MV-4-11 (cell line): ENCODE measurements at regions not wholly inside any gene's neighbourhood (a gene's known extent, or its start where the extent isn't known, plus 50 kb on each side); places are given as distances from the start of the nearest gene placed in this dataset.
"Not testable (repeated sequence)": the region's sequence is repeated elsewhere in the genome, so short reads cannot be mapped to it uniquely, and the experiment has no call there.

ENCODE experiments used
- DNase-seq: peaks from one replicate; lab custom pipeline; 2025; lab: John Stamatoyannopoulos, UW

GRCh38 chr12:28987538-28988324, 161.3 kb upstream of the FAR2 start:
- DNase-seq: no peak

GRCh38 chr12:28988325-28988704, 160.8 kb upstream of the FAR2 start:
- no peak for DNase-seq

GRCh38 chr12:28991626-28992025, 157.5 kb upstream of the FAR2 start:
- no peak for DNase-seq

- DNase-seq: no peak
Observed at GRCh38 chr12:28993720-28994119, 155.4 kb upstream of the FAR2 start.

- no peak for DNase-seq
Observed at GRCh38 chr12:28994179-28994715, 154.8 kb upstream of the FAR2 start.

GRCh38 chr12:28996688-28997087, 152.4 kb upstream of the FAR2 start:
- no peak for DNase-seq

GRCh38 chr12:28998662-28999120, 150.4 kb upstream of the FAR2 start:
- no peak for DNase-seq

- no peak for DNase-seq
Observed at GRCh38 chr12:29004066-29004935, 144.8 kb upstream of the FAR2 start.

GRCh38 chr12:29004936-29005304, 144.2 kb upstream of the FAR2 start:
- no peak for DNase-seq

GRCh38 chr12:29008786-29009185, 140.3 kb upstream of the FAR2 start:
- no peak for DNase-seq

GRCh38 chr12:29012673-29013072, 136.4 kb upstream of the FAR2 start:
- no peak for DNase-seq

- not testable (repeated sequence) for DNase-seq
Observed at GRCh38 chr12:29017532-29017931, 131.5 kb upstream of the FAR2 start.

GRCh38 chr12:29023436-29024076, 125.5 kb upstream of the FAR2 start:
- DNase-seq: no peak

- DNase-seq: no peak
Observed at GRCh38 chr12:29024117-29024516, 125.0 kb upstream of the FAR2 start.

- DNase-seq: no peak
Observed at GRCh38 chr12:29025937-29026336, 123.1 kb upstream of the FAR2 start.

- DNase-seq: no peak
Observed at GRCh38 chr12:29026419-29026818, 122.7 kb upstream of the FAR2 start.

- DNase-seq: not testable (repeated sequence)
Observed at GRCh38 chr12:29029484-29029883, 119.6 kb upstream of the FAR2 start.

- no peak for DNase-seq
Observed at GRCh38 chr12:29030006-29030405, 119.1 kb upstream of the FAR2 start.

GRCh38 chr12:29032446-29032845, 116.6 kb upstream of the FAR2 start:
- no peak for DNase-seq

GRCh38 chr12:29033519-29033918, 115.6 kb upstream of the FAR2 start:
- no peak for DNase-seq

- DNase-seq: no peak
Observed at GRCh38 chr12:29035112-29035511, 114.0 kb upstream of the FAR2 start.

GRCh38 chr12:29039013-29039412, 110.1 kb upstream of the FAR2 start:
- no peak for DNase-seq
